ENCODE measurements at regions not wholly inside any gene's neighbourhood (a gene's known extent, or its start where the extent isn't known, plus 50 kb on each side); places are given as distances from the start of the nearest gene placed in this dataset.
"Not testable (repeated sequence)": the region's sequence is repeated elsewhere in the genome, so short reads cannot be mapped to it uniquely, and the experiment has no call there.

- no peaks in the 10 kb centered on the region for H3K79me1 ChIP-seq (ENCODE audit: low read length)
- H3K4me1 ChIP-seq (ENCODE audit: control insufficient read depth, low read depth, low read length): no peaks in the 10 kb centered on the region
- no peak overlapping the region for H3K27ac ChIP-seq (ENCODE audit: low read depth, low read length)
- H3K4ac ChIP-seq (ENCODE audit: low read depth, low read length): no peak overlapping the region
- H2BK5ac ChIP-seq (ENCODE audit: low read length): no peak overlapping the region
- H3K79me2 ChIP-seq (ENCODE audit: control insufficient read depth, insufficient read depth, low read length): no peaks in the 10 kb centered on the region
- H3K56ac ChIP-seq (ENCODE audit: low read length): no peak overlapping the region
- H2AK5ac ChIP-seq (ENCODE audit: low read length): no peak overlapping the region
- no peak overlapping the region for H3K18ac ChIP-seq (ENCODE audit: low read length)
- H3K4me2 ChIP-seq (ENCODE audit: low read length): no peak overlapping the region
- WGBS (ENCODE audit: extremely low coverage, insufficient coverage, low lambda C conversion rate): no CpG with 5 or more reads among the region's 3 CpGs
- H2BK15ac ChIP-seq (replicated peaks; ENCODE audit: low read depth): no peak overlapping the region
- no peaks in the 10 kb centered on the region for H3K27me3 ChIP-seq (ENCODE audit: insufficient read depth, low read length, poor library complexity)
- no peak for DNase-seq
- H3K4me3 ChIP-seq (ENCODE audit: low read length): no peak overlapping the region
- H3K23ac ChIP-seq (ENCODE audit: low read length): no peak overlapping the region
- no peak overlapping the region for H4K8ac ChIP-seq (ENCODE audit: low read depth, low read length)
- H3K9ac ChIP-seq (ENCODE audit: low read length): no peak overlapping the region
- H2BK120ac ChIP-seq (ENCODE audit: low read depth, low read length): no peak overlapping the region
- no peaks in the 10 kb centered on the region for H3K36me3 ChIP-seq (ENCODE audit: control insufficient read depth, insufficient read depth, low read length)
- H4K5ac ChIP-seq (ENCODE audit: low read length): no peak overlapping the region
Measured at GRCh38 chr2:176790468-176790867, 422.1 kb upstream of the HNRNPA3 start.

- Histone ChIP-seq H3K56ac (ENCODE audit: low read length) (no peak overlapping the region), H3K23ac (ENCODE audit: low read length) (no peak overlapping the region), H2BK5ac (ENCODE audit: low read length) (no peak overlapping the region), H3K9ac (ENCODE audit: low read length) (no peak overlapping the region), H3K4me3 (ENCODE audit: low read length) (no peak overlapping the region), H3K4me2 (ENCODE audit: low read length) (no peak overlapping the region), H3K4me1 (ENCODE audit: control insufficient read depth, low read depth, low read length) (no peaks in the 10 kb centered on the region), H3K79me1 (ENCODE audit: low read length) (no peaks in the 10 kb centered on the region), H4K5ac (ENCODE audit: low read length) (no peak overlapping the region), H2AK5ac (ENCODE audit: low read length) (no peak overlapping the region), H3K27ac (ENCODE audit: low read depth, low read length) (no peak overlapping the region), H3K27me3 (ENCODE audit: insufficient read depth, low read length, poor library complexity) (no peaks in the 10 kb centered on the region), H3K18ac (ENCODE audit: low read length) (no peak overlapping the region), H2BK15ac (replicated peaks; ENCODE audit: low read depth) (no peak overlapping the region), H4K8ac (ENCODE audit: low read depth, low read length) (no peak overlapping the region), H3K4ac (ENCODE audit: low read depth, low read length) (no peak overlapping the region), H3K79me2 (ENCODE audit: control insufficient read depth, insufficient read depth, low read length) (no peaks in the 10 kb centered on the region), H3K36me3 (ENCODE audit: control insufficient read depth, insufficient read depth, low read length) (no peaks in the 10 kb centered on the region), H2BK120ac (ENCODE audit: low read depth, low read length) (no peak overlapping the region)
- no CpG with 5 or more reads among the region's 6 CpGs for WGBS (ENCODE audit: extremely low coverage, insufficient coverage, low lambda C conversion rate)
- DNase-seq: no peak
Measured at GRCh38 chr2:176793792-176794191, 418.8 kb upstream of the HNRNPA3 start.

GRCh38 chr2:176794392-176794791, 418.2 kb upstream of the HNRNPA3 start:
- H2BK15ac ChIP-seq (replicated peaks; ENCODE audit: low read depth): no peak overlapping the region
- no peaks in the 10 kb centered on the region for H3K36me3 ChIP-seq (ENCODE audit: control insufficient read depth, insufficient read depth, low read length)
- H3K4me3 ChIP-seq (ENCODE audit: low read length): no peak overlapping the region
- no peak for DNase-seq
- no peak overlapping the region for H3K27ac ChIP-seq (ENCODE audit: low read depth, low read length)
- no peak overlapping the region for H3K4me2 ChIP-seq (ENCODE audit: low read length)
- H2BK5ac ChIP-seq (ENCODE audit: low read length): no peak overlapping the region
- H3K56ac ChIP-seq (ENCODE audit: low read length): no peak overlapping the region
- no peak overlapping the region for H3K4ac ChIP-seq (ENCODE audit: low read depth, low read length)
- H3K27me3 ChIP-seq (ENCODE audit: insufficient read depth, low read length, poor library complexity): no peaks in the 10 kb centered on the region
- H3K79me1 ChIP-seq (ENCODE audit: low read length): no peaks in the 10 kb centered on the region
- H4K8ac ChIP-seq (ENCODE audit: low read depth, low read length): no peak overlapping the region
- no peaks in the 10 kb centered on the region for H3K4me1 ChIP-seq (ENCODE audit: control insufficient read depth, low read depth, low read length)
- no CpG with 5 or more reads among the region's 1 CpG for WGBS (ENCODE audit: extremely low coverage, insufficient coverage, low lambda C conversion rate)
- H2AK5ac ChIP-seq (ENCODE audit: low read length): no peak overlapping the region
- no peak overlapping the region for H3K23ac ChIP-seq (ENCODE audit: low read length)
- no peaks in the 10 kb centered on the region for H3K79me2 ChIP-seq (ENCODE audit: control insufficient read depth, insufficient read depth, low read length)
- H4K5ac ChIP-seq (ENCODE audit: low read length): no peak overlapping the region
- no peak overlapping the region for H2BK120ac ChIP-seq (ENCODE audit: low read depth, low read length)
- H3K9ac ChIP-seq (ENCODE audit: low read length): no peak overlapping the region
- no peak overlapping the region for H3K18ac ChIP-seq (ENCODE audit: low read length)

GRCh38 chr2:176795823-176796222, 416.8 kb upstream of the HNRNPA3 start:
- Histone ChIP-seq H2AK5ac (ENCODE audit: low read length) (no peak overlapping the region), H2BK15ac (replicated peaks; ENCODE audit: low read depth) (no peak overlapping the region), H4K8ac (ENCODE audit: low read depth, low read length) (no peak overlapping the region), H3K79me1 (ENCODE audit: low read length) (no peaks in the 10 kb centered on the region), H2BK120ac (ENCODE audit: low read depth, low read length) (no peak overlapping the region), H3K36me3 (ENCODE audit: control insufficient read depth, insufficient read depth, low read length) (no peaks in the 10 kb centered on the region), H3K23ac (ENCODE audit: low read length) (no peak overlapping the region), H3K56ac (ENCODE audit: low read length) (no peak overlapping the region), H3K9ac (ENCODE audit: low read length) (no peak overlapping the region), H3K79me2 (ENCODE audit: control insufficient read depth, insufficient read depth, low read length) (no peaks in the 10 kb centered on the region), H3K4me3 (ENCODE audit: low read length) (no peak overlapping the region), H2BK5ac (ENCODE audit: low read length) (no peak overlapping the region), H3K4me1 (ENCODE audit: control insufficient read depth, low read depth, low read length) (no peaks in the 10 kb centered on the region), H3K18ac (ENCODE audit: low read length) (no peak overlapping the region), H4K5ac (ENCODE audit: low read length) (no peak overlapping the region), H3K27ac (ENCODE audit: low read depth, low read length) (no peak overlapping the region), H3K4me2 (ENCODE audit: low read length) (no peak overlapping the region), H3K27me3 (ENCODE audit: insufficient read depth, low read length, poor library complexity) (no peaks in the 10 kb centered on the region), H3K4ac (ENCODE audit: low read depth, low read length) (no peak overlapping the region)
- no peak for DNase-seq
- WGBS (ENCODE audit: extremely low coverage, insufficient coverage, low lambda C conversion rate): no CpG with 5 or more reads among the region's 2 CpGs

- not testable (repeated sequence) for H2BK15ac ChIP-seq (replicated peaks; ENCODE audit: low read depth); H3K27me3 ChIP-seq (ENCODE audit: insufficient read depth, low read length, poor library complexity); H3K9ac ChIP-seq (ENCODE audit: low read length); H3K23ac ChIP-seq (ENCODE audit: low read length); H4K5ac ChIP-seq (ENCODE audit: low read length); H2AK5ac ChIP-seq (ENCODE audit: low read length); H3K4ac ChIP-seq (ENCODE audit: low read depth, low read length); H3K79me2 ChIP-seq (ENCODE audit: control insufficient read depth, insufficient read depth, low read length); H3K4me2 ChIP-seq (ENCODE audit: low read length); H3K36me3 ChIP-seq (ENCODE audit: control insufficient read depth, insufficient read depth, low read length); DNase-seq; H3K27ac ChIP-seq (ENCODE audit: low read depth, low read length); H4K8ac ChIP-seq (ENCODE audit: low read depth, low read length); H3K56ac ChIP-seq (ENCODE audit: low read length); H3K4me3 ChIP-seq (ENCODE audit: low read length); H2BK120ac ChIP-seq (ENCODE audit: low read depth, low read length); H2BK5ac ChIP-seq (ENCODE audit: low read length); H3K4me1 ChIP-seq (ENCODE audit: control insufficient read depth, low read depth, low read length); H3K79me1 ChIP-seq (ENCODE audit: low read length); H3K18ac ChIP-seq (ENCODE audit: low read length)
- no CpG with 5 or more reads among the region's 13 CpGs for WGBS (ENCODE audit: extremely low coverage, insufficient coverage, low lambda C conversion rate)
Measured at GRCh38 chr2:176796677-176797076, 415.9 kb upstream of the HNRNPA3 start.

- Histone ChIP-seq H3K4me2 (ENCODE audit: low read length) (no peak overlapping the region), H3K56ac (ENCODE audit: low read length) (no peak overlapping the region), H3K27ac (ENCODE audit: low read depth, low read length) (no peak overlapping the region), H2BK5ac (ENCODE audit: low read length) (no peak overlapping the region), H4K8ac (ENCODE audit: low read depth, low read length) (no peak overlapping the region), H2BK120ac (ENCODE audit: low read depth, low read length) (no peak overlapping the region), H3K27me3 (ENCODE audit: insufficient read depth, low read length, poor library complexity) (no peaks in the 10 kb centered on the region), H3K36me3 (ENCODE audit: control insufficient read depth, insufficient read depth, low read length) (no peaks in the 10 kb centered on the region), H3K4me3 (ENCODE audit: low read length) (no peak overlapping the region), H4K5ac (ENCODE audit: low read length) (no peak overlapping the region), H3K4me1 (ENCODE audit: control insufficient read depth, low read depth, low read length) (no peaks in the 10 kb centered on the region), H3K79me2 (ENCODE audit: control insufficient read depth, insufficient read depth, low read length) (no peaks in the 10 kb centered on the region), H3K4ac (ENCODE audit: low read depth, low read length) (no peak overlapping the region), H3K79me1 (ENCODE audit: low read length) (no peaks in the 10 kb centered on the region), H3K9ac (ENCODE audit: low read length) (no peak overlapping the region), H2AK5ac (ENCODE audit: low read length) (no peak overlapping the region), H3K18ac (ENCODE audit: low read length) (no peak overlapping the region), H2BK15ac (replicated peaks; ENCODE audit: low read depth) (no peak overlapping the region), H3K23ac (ENCODE audit: low read length) (no peak overlapping the region)
- WGBS (ENCODE audit: extremely low coverage, insufficient coverage, low lambda C conversion rate): no CpG with 5 or more reads among the region's 2 CpGs
- no peak for DNase-seq
Measured at GRCh38 chr2:176804392-176804791, 408.2 kb upstream of the HNRNPA3 start.
